Parathyroid adenoma (tissue), 2 donors: ENCODE measurements at regions not wholly inside any gene's neighbourhood (a gene's known extent, or its start where the extent isn't known, plus 50 kb on each side); places are given as distances from the start of the nearest gene placed in this dataset.

Experiments used
- H2AFZ ChIP-seq: fragments of 300-600 bp; sonication (generic); one replicate; pipeline ENCODE4 v1.7.0; 2017; ENCODE audit warnings: antibody characterized with exemption, mild to moderate bottlenecking
- H3K27ac ChIP-seq: fragments of 300-600 bp; sonication (generic); one replicate; pipeline ENCODE4 v1.7.0; 2017
- H3K27me3 ChIP-seq: fragments of 300-600 bp; sonication (generic); one replicate; pipeline ENCODE4 v1.7.0; 2017; ENCODE audit warnings: low read length; ENCODE audit not compliant: control insufficient read depth, insufficient read depth
- H3K36me3 ChIP-seq: fragments of 300-600 bp; sonication (generic); one replicate; pipeline ENCODE4 v1.7.0; 2017; ENCODE audit warnings: low read length; ENCODE audit not compliant: control insufficient read depth, insufficient read depth
- H3K4me1 ChIP-seq: fragments of 300-600 bp; sonication (generic); one replicate; pipeline ENCODE4 v1.7.0; 2017; ENCODE audit warnings: control low read depth
- H3K4me2 ChIP-seq: fragments of 300-600 bp; sonication (generic); one replicate; pipeline ENCODE4 v1.7.0; 2017; ENCODE audit warnings: low read length
- H3K4me3 ChIP-seq: fragments of 300-600 bp; sonication (generic); one replicate; pipeline ENCODE4 v1.7.0; 2017; ENCODE audit warnings: low read depth, low read length
- H3K79me2 ChIP-seq: fragments of 300-600 bp; sonication (generic); one replicate; pipeline ENCODE4 v1.7.0; 2017; ENCODE audit warnings: control low read depth
- H3K9ac ChIP-seq: fragments of 300-600 bp; sonication (generic); one replicate; pipeline ENCODE4 v1.7.0; 2017; ENCODE audit warnings: mild to moderate bottlenecking
- H3K9me3 ChIP-seq: fragments of 300-600 bp; sonication (generic); one replicate; pipeline ENCODE4 v1.7.0; 2017; ENCODE audit warnings: low read length; ENCODE audit not compliant: control insufficient read depth
- CTCF ChIP-seq: fragments of 300-600 bp; sonication (generic); IDR thresholded peaks from one replicate; pipeline ENCODE4 v1.7.0; 2017; ENCODE audit warnings: antibody characterized with exemption, mild to moderate bottlenecking
- donor health status: primary hyperparathyroidism.

DNA sequence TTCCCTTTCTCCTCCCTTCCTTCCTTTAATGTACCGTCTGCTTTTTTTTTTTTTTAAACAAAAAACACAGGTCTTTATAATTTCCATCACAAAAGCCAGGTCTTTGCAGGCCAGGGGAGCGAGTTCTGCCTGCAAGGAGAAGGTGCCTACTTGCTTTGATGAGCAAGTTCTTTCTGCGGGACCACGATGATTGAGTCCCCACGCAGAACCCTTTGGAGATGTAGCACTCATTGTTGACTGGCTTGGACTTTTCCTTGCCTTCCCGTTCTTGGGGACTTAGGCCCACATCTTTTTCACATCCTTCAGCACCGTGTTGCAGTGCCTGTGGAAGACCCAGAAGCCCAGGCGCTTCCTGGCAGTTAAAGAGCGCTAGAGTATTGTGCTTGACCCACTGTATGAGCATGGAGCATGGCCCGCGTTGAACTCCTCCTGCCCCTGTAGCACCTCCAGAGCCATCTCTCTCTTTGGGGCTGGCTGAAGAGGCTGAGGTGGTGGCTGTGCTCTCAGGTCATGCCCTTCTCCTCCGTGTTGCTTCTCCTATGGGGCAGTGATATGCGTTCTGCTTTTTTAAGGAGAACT is 177.6 kb downstream of the EXOC5 start:
- Histone ChIP-seq H2AFZ (no peak overlapping the region), H3K4me1 (no peaks in the 10 kb centered on the region), H3K79me2 (no peaks in the 10 kb centered on the region), H3K27ac (no peak overlapping the region), H3K27me3 (no peaks in the 10 kb centered on the region), H3K4me3 (no peak overlapping the region), H3K9ac (no peak overlapping the region), H3K9me3 (no peaks in the 10 kb centered on the region), H3K36me3 (no peaks in the 10 kb centered on the region), H3K4me2 (no peak overlapping the region)
- no peak for TF ChIP-seq CTCF

DNA sequence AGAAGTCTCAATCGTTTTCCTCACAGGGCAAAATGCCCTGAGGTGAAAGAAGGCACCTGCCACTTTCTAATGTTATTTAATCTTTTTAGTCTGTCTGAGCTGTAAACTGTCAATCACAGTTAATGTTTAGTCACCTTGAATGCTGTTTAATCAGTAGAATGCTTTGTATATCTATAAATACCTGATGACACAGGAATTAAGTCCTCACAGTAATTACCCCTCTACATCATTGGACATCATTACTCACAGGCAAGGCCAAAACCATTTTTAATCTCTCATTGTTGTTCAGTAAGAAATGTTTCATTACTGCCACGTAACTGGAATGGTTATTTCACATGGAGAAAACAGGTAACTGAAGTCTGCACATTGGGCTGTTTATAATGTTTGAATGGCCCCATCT is 178.8 kb downstream of the EXOC5 start:
- Histone ChIP-seq H3K4me1 (no peaks in the 10 kb centered on the region), H3K9me3 (no peaks in the 10 kb centered on the region)

DNA sequence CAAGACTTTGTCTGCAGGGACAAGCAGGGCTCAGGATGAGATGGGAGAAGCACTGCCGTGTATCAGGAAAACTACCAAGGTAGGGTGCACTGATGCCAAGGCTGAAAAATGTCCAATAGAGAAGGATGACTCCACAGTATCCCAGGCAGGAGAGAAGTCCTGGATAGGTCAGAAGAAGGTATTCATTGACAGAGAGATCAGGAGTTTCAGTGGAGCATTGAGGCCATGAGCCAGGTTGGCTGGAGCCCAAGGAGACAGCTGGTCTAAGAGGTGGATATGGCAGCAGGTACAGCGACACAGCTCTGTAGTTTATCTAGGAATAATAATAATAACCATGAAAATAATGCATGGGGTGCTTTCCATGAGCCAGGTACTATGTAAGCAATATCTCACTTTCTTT is 180.9 kb downstream of the EXOC5 start:
- no peaks in the 10 kb centered on the region for H3K27me3 ChIP-seq
- H2AFZ ChIP-seq: no peak overlapping the region
- no peaks in the 10 kb centered on the region for H3K9me3 ChIP-seq
- no peak overlapping the region for H3K27ac ChIP-seq
- no peak for TF ChIP-seq CTCF
- H3K4me1 ChIP-seq: no peaks in the 10 kb centered on the region
- H3K4me3 ChIP-seq: no peak overlapping the region
- H3K9ac ChIP-seq: no peak overlapping the region
- no peak overlapping the region for H3K4me2 ChIP-seq
- no peaks in the 10 kb centered on the region for H3K36me3 ChIP-seq
- no peaks in the 10 kb centered on the region for H3K79me2 ChIP-seq

More for the DNA sequence above, 178.8 kb downstream of the EXOC5 start:
- H3K4me2 ChIP-seq: no peak overlapping the region
- H3K36me3 ChIP-seq: no peaks in the 10 kb centered on the region
- H3K79me2 ChIP-seq: no peaks in the 10 kb centered on the region
- no peak overlapping the region for H2AFZ ChIP-seq
- H3K9ac ChIP-seq: no peak overlapping the region
- no peak overlapping the region for H3K27ac ChIP-seq
- TF ChIP-seq CTCF: no peak
- H3K4me3 ChIP-seq: no peak overlapping the region
- H3K27me3 ChIP-seq: no peaks in the 10 kb centered on the region

DNA sequence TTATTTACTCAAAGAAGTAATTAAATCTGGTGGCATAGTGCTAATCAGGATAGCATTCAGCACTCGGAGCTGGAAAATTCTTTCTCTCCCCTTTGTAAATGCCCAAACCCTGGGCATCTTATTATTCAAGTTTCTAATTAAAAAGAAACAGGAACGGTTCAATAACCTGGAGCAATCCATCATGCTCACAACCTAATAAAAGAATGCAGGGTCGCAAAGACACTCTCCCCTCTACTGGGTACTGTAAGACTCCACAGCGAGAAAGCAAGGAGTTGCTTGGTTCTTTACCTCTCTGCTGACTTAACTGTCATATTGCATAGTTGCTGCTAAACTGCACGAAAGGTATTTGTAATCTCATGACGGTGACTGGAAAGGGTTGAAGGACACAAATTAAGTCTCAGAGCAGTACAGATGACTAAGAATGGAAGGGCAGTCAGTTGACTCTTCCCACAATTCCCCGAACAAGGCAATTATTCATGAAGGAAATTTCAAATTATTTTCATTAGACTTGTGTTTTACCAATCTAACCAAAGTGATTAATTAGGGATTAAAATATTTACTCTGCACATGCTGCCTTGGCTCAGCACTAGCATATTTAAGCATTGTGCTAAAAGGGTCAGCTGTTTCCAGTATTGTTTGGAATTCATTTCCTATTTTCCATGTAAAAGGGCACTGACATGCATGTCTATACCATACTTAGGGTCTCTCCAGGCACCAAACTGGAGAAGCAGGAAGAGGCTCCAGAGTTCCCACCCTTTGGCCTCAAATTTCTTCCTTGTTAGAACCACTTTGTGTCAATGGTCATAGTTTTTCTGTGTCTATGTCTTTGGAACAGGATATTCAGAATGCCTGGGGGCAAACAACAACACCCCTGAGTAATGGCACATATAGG is 182.2 kb downstream of the EXOC5 start:
- H3K9ac ChIP-seq: no peak overlapping the region
- no peaks in the 10 kb centered on the region for H3K79me2 ChIP-seq
- no peaks in the 10 kb centered on the region for H3K27me3 ChIP-seq
- no peaks in the 10 kb centered on the region for H3K9me3 ChIP-seq
- no peak overlapping the region for H3K4me3 ChIP-seq
- no peak overlapping the region for H2AFZ ChIP-seq
- H3K27ac ChIP-seq: no peak overlapping the region
- H3K36me3 ChIP-seq: no peaks in the 10 kb centered on the region
- no peak overlapping the region for H3K4me2 ChIP-seq
- TF ChIP-seq CTCF: no peak
- H3K4me1 ChIP-seq: no peaks in the 10 kb centered on the region
